IMR-90 (cell line): ENCODE measurements at regions not wholly inside any gene's neighbourhood (a gene's known extent, or its start where the extent isn't known, plus 50 kb on each side); places are given as distances from the start of the nearest gene placed in this dataset.

Experiments used
- ATAC-seq: fragments of 200-7000 bp; cut with Tn5 transposase; 2 replicates; pipeline ENCODE4 v1.9.1; 2020; ENCODE audit warnings: low read depth, mild to moderate bottlenecking, moderate library complexity
- BruUV-seq: library from RNA; stranded (reverse); fragments of 400-500 nt; replicated peaks from 2 replicates; lab custom pipeline; 2021; lab: Mats Ljungman, UMichigan
- CTCF ChIA-PET: fragments of 300-600 bp; formaldehyde crosslinking; extraction: SDS; loops from one replicate; lab custom pipeline; 2021; ENCODE audit warnings: antibody characterized with exemption; lab: Yijun Ruan, JAX
- POLR2A ChIA-PET: fragments of 300-600 bp; sonication (Branson Sonifier 250); formaldehyde crosslinking; loops from one replicate; lab custom pipeline; 2022; ENCODE audit warnings: antibody characterized with exemption; ENCODE audit not compliant: unreplicated experiment; lab: Charles Lee
- DNase-seq: peaks from one replicate; pipeline ENCODE4 v3.0.0; 2013
- H2AFZ ChIP-seq: replicated peaks from 2 replicates; pipeline ENCODE3; 2013; ENCODE audit warnings: low read length, mild to moderate bottlenecking; ENCODE audit not compliant: poor library complexity
- H2AK5ac ChIP-seq: 2 replicates; pipeline ENCODE4 v1.6.1; 2013; ENCODE audit warnings: low read depth, low read length, inconsistent platforms
- H2AK9ac ChIP-seq: replicated peaks from 2 replicates; pipeline ENCODE3; 2013; ENCODE audit warnings: mild to moderate bottlenecking, low read depth, low read length, moderate library complexity; ENCODE audit not compliant: poor library complexity
- H2BK120ac ChIP-seq: 2 replicates; pipeline ENCODE4 v1.6.1; 2013; ENCODE audit warnings: low read depth, low read length, inconsistent platforms
- H2BK15ac ChIP-seq: 3 replicates; pipeline ENCODE4 v1.6.1; 2013; ENCODE audit warnings: low read depth, low read length, inconsistent platforms
- H2BK20ac ChIP-seq: 2 replicates; pipeline ENCODE4 v1.6.1; 2013; ENCODE audit warnings: low read depth, mild to moderate bottlenecking, inconsistent platforms, low read length, moderate library complexity
- H2BK5ac ChIP-seq: 2 replicates; pipeline ENCODE4 v1.6.1; 2013; ENCODE audit warnings: mild to moderate bottlenecking, low read depth, low read length, inconsistent platforms; ENCODE audit not compliant: poor library complexity, severe bottlenecking
- H3K14ac ChIP-seq: replicated peaks from 2 replicates; pipeline ENCODE4 v1.6.1; 2013; ENCODE audit warnings: low read depth, low read length, inconsistent platforms
- H3K18ac ChIP-seq: 2 replicates; pipeline ENCODE4 v1.6.1; 2013; ENCODE audit warnings: low read depth, low read length, control low read depth
- H3K23ac ChIP-seq: 2 replicates; pipeline ENCODE4 v1.6.1; 2013; ENCODE audit warnings: low read depth, low read length, inconsistent platforms
- H3K27ac ChIP-seq: 2 replicates; pipeline ENCODE4 v1.5.1; 2013; ENCODE audit warnings: mild to moderate bottlenecking, control low read depth, low read length; ENCODE audit not compliant: insufficient read depth
- H3K27me3 ChIP-seq: 2 replicates; pipeline ENCODE4 v1.6.1; 2013; ENCODE audit warnings: low read length; ENCODE audit not compliant: control insufficient read depth, insufficient read depth
- H3K36me3 ChIP-seq: 2 replicates; pipeline ENCODE4 v1.6.1; 2013; ENCODE audit warnings: low read length, mixed read lengths; ENCODE audit not compliant: control insufficient read depth, insufficient read depth
- H3K4ac ChIP-seq: 2 replicates; pipeline ENCODE4 v1.6.1; 2013; ENCODE audit warnings: low read depth, low read length, inconsistent platforms
- H3K4me1 ChIP-seq: 2 replicates; pipeline ENCODE4 v1.6.1; 2013; ENCODE audit warnings: low read length, mixed read lengths; ENCODE audit not compliant: control insufficient read depth, insufficient read depth
- H3K4me2 ChIP-seq: 2 replicates; pipeline ENCODE4 v1.6.1; 2013; ENCODE audit warnings: low read depth, mild to moderate bottlenecking, control low read depth, low read length, moderate library complexity
- H3K4me3 ChIP-seq: 2 replicates; pipeline ENCODE4 v1.5.1; 2013; ENCODE audit warnings: low read depth, mild to moderate bottlenecking, control low read depth, low read length, moderate library complexity; ENCODE audit not compliant: insufficient read depth
- H3K56ac ChIP-seq: 2 replicates; pipeline ENCODE4 v1.6.1; 2013; ENCODE audit warnings: low read length, inconsistent platforms; ENCODE audit not compliant: insufficient read depth; ENCODE audit errors: extremely low read depth
- H3K79me1 ChIP-seq, 2 experiments: 2 replicates each; pipeline ENCODE4 v1.6.1; 2013; ENCODE audit warnings: low read length in 2 of 2, inconsistent platforms in 1 of 2, low read depth in 1 of 2
- H3K9ac ChIP-seq: 2 replicates; pipeline ENCODE4 v1.6.1; 2013; ENCODE audit warnings: low read depth, low read length, control low read depth
- H3K9me1 ChIP-seq: 2 replicates; pipeline ENCODE4 v1.6.1; 2013; ENCODE audit warnings: low read length, inconsistent platforms; ENCODE audit not compliant: insufficient read depth
- H3K9me3 ChIP-seq: 2 replicates; pipeline ENCODE4 v1.6.1; 2013; ENCODE audit warnings: low read length; ENCODE audit not compliant: control insufficient read depth, insufficient read depth
- H4K20me1 ChIP-seq: 2 replicates; pipeline ENCODE4 v1.6.1; 2013; ENCODE audit warnings: low read length, inconsistent platforms; ENCODE audit not compliant: insufficient read depth
- H4K5ac ChIP-seq: 2 replicates; pipeline ENCODE4 v1.6.1; 2013; ENCODE audit warnings: mild to moderate bottlenecking, low read depth, low read length, control low read depth
- H4K8ac ChIP-seq, 2 experiments: 2 replicates each; pipeline ENCODE4 v1.6.1; 2013; ENCODE audit warnings: low read depth in 2 of 2, low read length in 2 of 2, control low read depth in 1 of 2, inconsistent platforms in 1 of 2
- H4K91ac ChIP-seq: 2 replicates; pipeline ENCODE4 v1.6.1; 2013; ENCODE audit warnings: low read depth, low read length, inconsistent platforms; ENCODE audit not compliant: insufficient read depth
- ELK1 ChIP-seq: fragments of 150-350 bp; IDR thresholded peaks from 2 replicates; pipeline ENCODE4 v1.6.1; 2016; ENCODE audit warnings: low read depth, mild to moderate bottlenecking, low read length, moderate library complexity, borderline replicate concordance
- MAFK ChIP-seq: IDR thresholded peaks from 2 replicates; pipeline ENCODE4 v1.6.1; 2012; ENCODE audit warnings: low read depth, low read length, improper control_type of control experiment
- MXI1 ChIP-seq: IDR thresholded peaks from 2 replicates; pipeline ENCODE4 v1.6.1; 2012; ENCODE audit warnings: low read depth, mild to moderate bottlenecking, low read length, moderate library complexity, borderline replicate concordance
- NFE2L2 ChIP-seq: fragments of 150-350 bp; IDR thresholded peaks from 2 replicates; pipeline ENCODE4 v1.6.1; 2016; ENCODE audit warnings: low read depth, mild to moderate bottlenecking, low read length
- RAD21 ChIP-seq: IDR thresholded peaks from 2 replicates; pipeline ENCODE4 v1.6.1; 2012; ENCODE audit warnings: low read length, improper control_type of control experiment
- SMC3 ChIP-seq: fragments of 150-350 bp; IDR thresholded peaks from 2 replicates; pipeline ENCODE4 v1.6.1; 2016; ENCODE audit warnings: low read depth, mild to moderate bottlenecking, antibody characterized with exemption, low read length, moderate library complexity
- WGBS, 2 experiments: methylation state at CpG; one replicate each; pipeline versions ENCODE4 v1.1.5 to v1.1.7; 2013; ENCODE audit warnings: missing lambda C conversion rate in 2 of 2; ENCODE audit not compliant: insufficient read length in 1 of 2; ENCODE audit errors: extremely low coverage in 2 of 2; 5-methylcytosine and 5-hydroxymethylcytosine counted together
- dilution Hi-C: fragments of 300-500 bp; cut with HindIII; formaldehyde crosslinking; loops from one replicate; pipeline ENCODE4 v1.14.3; 2018; ENCODE audit warnings: low sequenced_read_pairs; ENCODE audit not compliant: unreplicated experiment
- in situ Hi-C: fragments of 300-500 bp; cut with MboI; formaldehyde crosslinking; loops from 3 replicates; pipeline ENCODE4 v1.14.3; 2019; ENCODE audit warnings: low sequenced_read_pairs, inconsistent platforms, mixed read lengths
- intact Hi-C: fragments of 100-400 bp; cut with micrococcal nuclease; formaldehyde crosslinking; loops from 2 replicates; pipeline ENCODE4 v1.10.0; 2022

- H3K18ac ChIP-seq = no peak overlapping the region
- H3K14ac ChIP-seq = no peak overlapping the region
- H2BK15ac ChIP-seq = no peak overlapping the region
- WGBS, 2 experiments = 92% methylated on average over 2 of the region's 6 CpGs; no CpG with 5 or more reads in 1 of the 2 experiments
- BruUV-seq = no TSS peak
- TF ChIP-seq NFE2L2 (no peak), ELK1 (no peak), SMC3 (no peak), MXI1 (no peak), MAFK (no peak), RAD21 (no peak)
- no peak overlapping the region for H3K56ac ChIP-seq
- no peak overlapping the region for H3K4me2 ChIP-seq
- DNase-seq (no peak), ATAC-seq (no peak)
- no peak overlapping the region for H2AK9ac ChIP-seq
- H3K9me1 ChIP-seq = no peaks in the 10 kb centered on the region
- in situ Hi-C loops = no loop called here
- ChIA-PET CTCF (no interaction called here), POLR2A (no interaction called here)
- no peaks in the 10 kb centered on the region for H3K9me3 ChIP-seq
- H3K23ac ChIP-seq = no peak overlapping the region
- H3K4ac ChIP-seq = no peak overlapping the region
- intact Hi-C loops = no loop called here
- no peak overlapping the region for H4K91ac ChIP-seq
- H4K20me1 ChIP-seq = no peaks in the 10 kb centered on the region
- no peak overlapping the region for H4K5ac ChIP-seq
- no peaks in the 10 kb centered on the region for H3K79me1 ChIP-seq
- H2BK20ac ChIP-seq = no peak overlapping the region
- H4K8ac ChIP-seq = no peak overlapping the region
- no peak overlapping the region for H2BK5ac ChIP-seq
- no peak overlapping the region for H2AFZ ChIP-seq
- H2BK120ac ChIP-seq = no peak overlapping the region
- H3K36me3 ChIP-seq = no peaks in the 10 kb centered on the region
- no peak overlapping the region for H3K4me3 ChIP-seq
- dilution Hi-C loops = no loop called here
- no peak overlapping the region for H2AK5ac ChIP-seq
- no peaks in the 10 kb centered on the region for H3K4me1 ChIP-seq
- H3K9ac ChIP-seq = no peak overlapping the region
- no peak overlapping the region for H3K27ac ChIP-seq
- no peaks in the 10 kb centered on the region for H3K27me3 ChIP-seq
These were observed 1899.4 kb downstream of the STIM2 start for GRCh38 chr4:28760003-28760402.
